ENCODE measurements at regions not wholly inside any gene's neighbourhood (a gene's known extent, or its start where the extent isn't known, plus 50 kb on each side); places are given as distances from the start of the nearest gene placed in this dataset.

DNA sequence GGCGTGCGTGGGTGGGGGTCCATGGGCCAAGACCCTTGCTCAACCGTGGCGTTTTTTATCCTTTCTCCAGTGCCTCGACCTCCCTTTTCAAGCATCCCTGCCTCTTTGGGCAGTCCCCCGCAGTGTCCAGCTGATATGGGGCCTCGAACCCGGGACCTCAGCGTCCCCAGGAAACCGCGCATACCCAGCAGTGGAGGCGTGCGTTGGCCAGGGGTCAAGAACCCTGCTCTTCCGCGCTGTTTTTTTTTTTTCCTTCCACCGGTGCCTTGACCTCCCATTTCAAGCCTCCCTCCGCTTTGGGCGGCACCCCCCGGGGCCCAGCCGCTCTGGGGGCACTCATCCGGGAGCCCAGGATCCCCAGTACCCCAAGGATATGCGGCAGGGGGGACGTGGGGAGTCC, 325.8 kb downstream of the ALG10 start:
- TF ChIP-seq, protein P1, sequence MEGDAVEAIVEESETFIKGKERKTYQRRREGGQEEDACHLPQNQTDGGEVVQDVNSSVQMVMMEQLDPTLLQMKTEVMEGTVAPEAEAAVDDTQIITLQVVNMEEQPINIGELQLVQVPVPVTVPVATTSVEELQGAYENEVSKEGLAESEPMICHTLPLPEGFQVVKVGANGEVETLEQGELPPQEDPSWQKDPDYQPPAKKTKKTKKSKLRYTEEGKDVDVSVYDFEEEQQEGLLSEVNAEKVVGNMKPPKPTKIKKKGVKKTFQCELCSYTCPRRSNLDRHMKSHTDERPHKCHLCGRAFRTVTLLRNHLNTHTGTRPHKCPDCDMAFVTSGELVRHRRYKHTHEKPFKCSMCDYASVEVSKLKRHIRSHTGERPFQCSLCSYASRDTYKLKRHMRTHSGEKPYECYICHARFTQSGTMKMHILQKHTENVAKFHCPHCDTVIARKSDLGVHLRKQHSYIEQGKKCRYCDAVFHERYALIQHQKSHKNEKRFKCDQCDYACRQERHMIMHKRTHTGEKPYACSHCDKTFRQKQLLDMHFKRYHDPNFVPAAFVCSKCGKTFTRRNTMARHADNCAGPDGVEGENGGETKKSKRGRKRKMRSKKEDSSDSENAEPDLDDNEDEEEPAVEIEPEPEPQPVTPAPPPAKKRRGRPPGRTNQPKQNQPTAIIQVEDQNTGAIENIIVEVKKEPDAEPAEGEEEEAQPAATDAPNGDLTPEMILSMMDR (IDR thresholded peaks at IDR 0.05) = no peak
- TF ChIP-seq EP300 (IDR thresholded peaks at IDR 0.05) = no peak
- no peak for TF ChIP-seq POLR2A (IDR thresholded peaks at IDR 0.05)
